Endodermal cell (in vitro differentiated cells): ENCODE measurements at regions not wholly inside any gene's neighbourhood (a gene's known extent, or its start where the extent isn't known, plus 50 kb on each side); places are given as distances from the start of the nearest gene placed in this dataset.

Experiments
- DNase-seq: peaks from one replicate; pipeline ENCODE4 v3.0.0-alpha.2; 2017
- H3K27ac ChIP-seq: 2 replicates; pipeline ENCODE4 v1.5.1; 2013; ENCODE audit warnings: mild to moderate bottlenecking, low read depth, low read length, moderate library complexity
- H3K27me3 ChIP-seq: 2 replicates; pipeline ENCODE4 v1.6.1; 2013; ENCODE audit warnings: mild to moderate bottlenecking, low read length, moderate library complexity; ENCODE audit not compliant: insufficient read depth, control insufficient read depth, poor library complexity, severe bottlenecking
- H3K36me3 ChIP-seq: 2 replicates; pipeline ENCODE4 v1.7.0; 2013; ENCODE audit warnings: mild to moderate bottlenecking, low read length, moderate library complexity; ENCODE audit not compliant: control insufficient read depth, insufficient read depth
- H3K4me1 ChIP-seq: one replicate; pipeline ENCODE4 v1.7.0; 2013; ENCODE audit warnings: low read length; ENCODE audit not compliant: control insufficient read depth, insufficient read depth
- H3K4me3 ChIP-seq: 2 replicates; pipeline ENCODE4 v1.5.1; 2013; ENCODE audit warnings: mild to moderate bottlenecking, low read length, moderate library complexity
- H3K9ac ChIP-seq: 2 replicates; pipeline ENCODE4 v1.6.1; 2013; ENCODE audit warnings: mild to moderate bottlenecking, low read length, moderate library complexity; ENCODE audit not compliant: poor library complexity, severe bottlenecking; ENCODE audit errors: extremely low read depth
- H3K9me3 ChIP-seq: 2 replicates; pipeline ENCODE4 v1.6.1; 2013; ENCODE audit warnings: mild to moderate bottlenecking, low read length, moderate library complexity; ENCODE audit not compliant: control insufficient read depth
- H3K27ac Mint-ChIP-seq: 2 replicates; pipeline ENCODE4 v1.8.0; 2020; ENCODE audit warnings: mixed read lengths
- H3K27me3 Mint-ChIP-seq: 2 replicates; pipeline ENCODE4 v1.8.0; 2021; ENCODE audit warnings: mild to moderate bottlenecking, mixed read lengths; ENCODE audit not compliant: insufficient read depth
- H3K36me3 Mint-ChIP-seq: 2 replicates; pipeline ENCODE4 v1.8.0; 2020; ENCODE audit warnings: low read depth, mixed read lengths
- H3K4me1 Mint-ChIP-seq: 2 replicates; pipeline ENCODE4 v1.8.0; 2020; ENCODE audit warnings: mixed read lengths
- H3K4me3 Mint-ChIP-seq: 2 replicates; pipeline ENCODE4 v1.8.0; 2020; ENCODE audit warnings: mild to moderate bottlenecking, moderate library complexity, mixed read lengths
- H3K9me3 Mint-ChIP-seq: 2 replicates; pipeline ENCODE4 v1.8.0; 2020; ENCODE audit warnings: mild to moderate bottlenecking, mixed read lengths
- WGBS, 2 experiments: methylation state at CpG; one replicate each; pipeline versions ENCODE4 v1.1.5 to v1.1.7; 2013; ENCODE audit warnings: missing lambda C conversion rate in 2 of 2, mixed read lengths in 1 of 2; ENCODE audit not compliant: insufficient coverage in 1 of 2, insufficient read length in 1 of 2; 5-methylcytosine and 5-hydroxymethylcytosine counted together
- TF ChIP-seq, protein P1 (sequence below): fragments of 200-600 bp; sonication (generic); conservative IDR thresholded peaks from 2 replicates; pipeline ENCODE4 v1.5.0; 2021; ENCODE audit warnings: antibody characterized with exemption, mild to moderate bottlenecking

- H3K4me1 Mint-ChIP-seq = peaks cover 10% of the 10 kb centered on the region
- DNase-seq = no peak
- H3K27ac ChIP-seq = no peak overlapping the region
- TF ChIP-seq, protein P1, sequence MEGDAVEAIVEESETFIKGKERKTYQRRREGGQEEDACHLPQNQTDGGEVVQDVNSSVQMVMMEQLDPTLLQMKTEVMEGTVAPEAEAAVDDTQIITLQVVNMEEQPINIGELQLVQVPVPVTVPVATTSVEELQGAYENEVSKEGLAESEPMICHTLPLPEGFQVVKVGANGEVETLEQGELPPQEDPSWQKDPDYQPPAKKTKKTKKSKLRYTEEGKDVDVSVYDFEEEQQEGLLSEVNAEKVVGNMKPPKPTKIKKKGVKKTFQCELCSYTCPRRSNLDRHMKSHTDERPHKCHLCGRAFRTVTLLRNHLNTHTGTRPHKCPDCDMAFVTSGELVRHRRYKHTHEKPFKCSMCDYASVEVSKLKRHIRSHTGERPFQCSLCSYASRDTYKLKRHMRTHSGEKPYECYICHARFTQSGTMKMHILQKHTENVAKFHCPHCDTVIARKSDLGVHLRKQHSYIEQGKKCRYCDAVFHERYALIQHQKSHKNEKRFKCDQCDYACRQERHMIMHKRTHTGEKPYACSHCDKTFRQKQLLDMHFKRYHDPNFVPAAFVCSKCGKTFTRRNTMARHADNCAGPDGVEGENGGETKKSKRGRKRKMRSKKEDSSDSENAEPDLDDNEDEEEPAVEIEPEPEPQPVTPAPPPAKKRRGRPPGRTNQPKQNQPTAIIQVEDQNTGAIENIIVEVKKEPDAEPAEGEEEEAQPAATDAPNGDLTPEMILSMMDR = no peak
- H3K4me1 ChIP-seq = no peaks in the 10 kb centered on the region
- no peaks in the 10 kb centered on the region for H3K27me3 ChIP-seq
- no peak overlapping the region for H3K4me3 ChIP-seq
- H3K9ac ChIP-seq = no peak overlapping the region
- H3K36me3 ChIP-seq = no peaks in the 10 kb centered on the region
- no peaks in the 10 kb centered on the region for H3K9me3 ChIP-seq
- peaks cover 8% of the 10 kb centered on the region for H3K27me3 Mint-ChIP-seq
- WGBS, 2 experiments = 86% methylated on average over 1 of the region's 1 CpG; no CpG with 5 or more reads in 1 of the 2 experiments
- no peaks in the 10 kb centered on the region for H3K36me3 Mint-ChIP-seq
- no peak overlapping the region for H3K27ac Mint-ChIP-seq
- peaks cover 7% of the 10 kb centered on the region for H3K9me3 Mint-ChIP-seq
- no peak overlapping the region for H3K4me3 Mint-ChIP-seq
Observed at GRCh38 chr15:81073801-81074200, 60.3 kb upstream of the CFAP161 start.

GRCh38 chr15:81074773-81075172 is 59.3 kb upstream of the CFAP161 start:
- Histone ChIP-seq H3K4me3 (no peak overlapping the region), H3K27ac (no peak overlapping the region), H3K4me1 (no peaks in the 10 kb centered on the region), H3K36me3 (no peaks in the 10 kb centered on the region), H3K9me3 (no peaks in the 10 kb centered on the region), H3K9ac (no peak overlapping the region), H3K27me3 (no peaks in the 10 kb centered on the region)
- Mint-ChIP-seq H3K4me1 (peaks cover 2% of the 10 kb centered on the region), H3K27me3 (peaks cover 8% of the 10 kb centered on the region), H3K27ac (no peak overlapping the region), H3K4me3 (no peak overlapping the region), H3K36me3 (no peaks in the 10 kb centered on the region), H3K9me3 (peaks cover 7% of the 10 kb centered on the region)
- TF ChIP-seq, protein P1 = no peak
- 88 to 100% methylated on average over 1 to 2 of the region's 2 CpGs for WGBS, 2 experiments
- no peak for DNase-seq

DNA sequence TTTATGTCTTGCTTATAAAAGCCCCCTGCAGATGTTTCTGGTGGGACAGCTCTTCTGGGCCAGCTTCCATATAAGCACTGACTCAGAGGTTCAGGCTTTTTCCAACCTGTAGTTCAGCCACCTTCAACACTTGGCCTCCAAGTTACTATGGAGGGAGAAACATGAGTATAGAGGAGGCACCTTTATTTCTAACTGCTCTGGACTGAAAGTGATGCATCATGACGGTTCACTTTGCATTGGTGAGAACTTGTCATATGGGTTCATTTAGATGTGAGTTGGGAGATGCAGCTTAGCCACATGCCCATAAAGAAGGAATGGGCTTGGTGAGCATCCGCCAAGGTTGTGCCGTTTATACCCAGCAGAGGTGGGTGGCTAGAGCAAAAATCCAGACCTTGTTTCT is 58.8 kb upstream of the CFAP161 start:
- no peaks in the 10 kb centered on the region for H3K4me1 Mint-ChIP-seq
- WGBS, 2 experiments = 98 to 100% methylated on average over 3 of the region's 3 CpGs
- no peaks in the 10 kb centered on the region for H3K36me3 Mint-ChIP-seq

More for the DNA sequence above, 58.8 kb upstream of the CFAP161 start:
- Mint-ChIP-seq H3K27ac (no peak overlapping the region), H3K9me3 (peaks cover 7% of the 10 kb centered on the region), H3K4me3 (no peak overlapping the region), H3K27me3 (peaks cover 8% of the 10 kb centered on the region)
- TF ChIP-seq, protein P1 = no peak
- no peak overlapping the region for H3K27ac ChIP-seq
- DNase-seq = no peak
- no peak overlapping the region for H3K4me3 ChIP-seq
- H3K9me3 ChIP-seq = no peaks in the 10 kb centered on the region
- H3K36me3 ChIP-seq = no peaks in the 10 kb centered on the region
- no peak overlapping the region for H3K9ac ChIP-seq
- H3K27me3 ChIP-seq = no peaks in the 10 kb centered on the region
- H3K4me1 ChIP-seq = no peaks in the 10 kb centered on the region
